ENCODE measurements at regions not wholly inside any gene's neighbourhood (a gene's known extent, or its start where the extent isn't known, plus 50 kb on each side); places are given as distances from the start of the nearest gene placed in this dataset.

DNA sequence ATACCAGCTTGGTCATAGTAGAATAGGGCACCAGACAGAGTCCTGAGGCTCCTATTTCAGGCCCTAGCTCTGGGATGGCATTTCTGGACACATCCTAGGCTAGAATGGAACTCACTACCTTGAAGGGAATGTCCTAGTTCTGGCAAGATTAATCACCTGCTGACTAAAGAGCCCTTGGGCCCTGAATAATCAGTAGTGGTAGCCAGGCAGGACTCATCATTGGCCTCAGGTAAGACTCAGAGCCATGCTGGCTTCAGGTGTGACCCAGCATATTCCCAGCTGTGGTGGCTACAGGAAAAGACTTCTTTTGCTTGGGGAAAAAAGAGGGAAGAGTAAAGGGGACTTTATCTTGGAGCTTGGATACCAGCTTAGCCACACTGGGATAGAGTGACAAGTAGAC is 131.0 kb upstream of the SRD5A2 start:
- Histone ChIP-seq H3K9me3 (ENCODE audit: low read depth, low read length, poor library complexity, severe bottlenecking) (no peaks in the 10 kb centered on the region), H3K4me1 (ENCODE audit: insufficient read depth, low read length, poor library complexity, severe bottlenecking) (no peaks in the 10 kb centered on the region), H3K27ac (ENCODE audit: low read depth, low read length, poor library complexity, severe bottlenecking) (no peak overlapping the region), H3K27me3 (replicated peaks; ENCODE audit: insufficient read depth, low read depth, low read length, poor library complexity) (no peaks in the 10 kb centered on the region), H3K4me3 (ENCODE audit: low read depth, low read length, poor library complexity, severe bottlenecking) (no peak overlapping the region), H3K36me3 (ENCODE audit: insufficient read depth, low read length, poor library complexity, severe bottlenecking) (no peaks in the 10 kb centered on the region)
- ChIA-PET POLR2A (ENCODE audit: low non-redundant PET) (no interaction called here), CTCF (no interaction called here)
- DNase-seq (ENCODE audit: low spot score) = no peak
- no TSS peak for BruUV-seq (replicated peaks)
- TF ChIP-seq, protein P1, sequence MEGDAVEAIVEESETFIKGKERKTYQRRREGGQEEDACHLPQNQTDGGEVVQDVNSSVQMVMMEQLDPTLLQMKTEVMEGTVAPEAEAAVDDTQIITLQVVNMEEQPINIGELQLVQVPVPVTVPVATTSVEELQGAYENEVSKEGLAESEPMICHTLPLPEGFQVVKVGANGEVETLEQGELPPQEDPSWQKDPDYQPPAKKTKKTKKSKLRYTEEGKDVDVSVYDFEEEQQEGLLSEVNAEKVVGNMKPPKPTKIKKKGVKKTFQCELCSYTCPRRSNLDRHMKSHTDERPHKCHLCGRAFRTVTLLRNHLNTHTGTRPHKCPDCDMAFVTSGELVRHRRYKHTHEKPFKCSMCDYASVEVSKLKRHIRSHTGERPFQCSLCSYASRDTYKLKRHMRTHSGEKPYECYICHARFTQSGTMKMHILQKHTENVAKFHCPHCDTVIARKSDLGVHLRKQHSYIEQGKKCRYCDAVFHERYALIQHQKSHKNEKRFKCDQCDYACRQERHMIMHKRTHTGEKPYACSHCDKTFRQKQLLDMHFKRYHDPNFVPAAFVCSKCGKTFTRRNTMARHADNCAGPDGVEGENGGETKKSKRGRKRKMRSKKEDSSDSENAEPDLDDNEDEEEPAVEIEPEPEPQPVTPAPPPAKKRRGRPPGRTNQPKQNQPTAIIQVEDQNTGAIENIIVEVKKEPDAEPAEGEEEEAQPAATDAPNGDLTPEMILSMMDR (conservative IDR thresholded peaks at IDR 0.05; ENCODE audit: low read depth, low read length) = no peak
- no peak for TF ChIP-seq EZH2 (IDR thresholded peaks at IDR 0.05; ENCODE audit: borderline replicate concordance, low read depth, low read length, poor library complexity, severe bottlenecking)
- intact Hi-C loops (cut with micrococcal nuclease; ENCODE audit: unreplicated experiment) = no loop called here

DNA sequence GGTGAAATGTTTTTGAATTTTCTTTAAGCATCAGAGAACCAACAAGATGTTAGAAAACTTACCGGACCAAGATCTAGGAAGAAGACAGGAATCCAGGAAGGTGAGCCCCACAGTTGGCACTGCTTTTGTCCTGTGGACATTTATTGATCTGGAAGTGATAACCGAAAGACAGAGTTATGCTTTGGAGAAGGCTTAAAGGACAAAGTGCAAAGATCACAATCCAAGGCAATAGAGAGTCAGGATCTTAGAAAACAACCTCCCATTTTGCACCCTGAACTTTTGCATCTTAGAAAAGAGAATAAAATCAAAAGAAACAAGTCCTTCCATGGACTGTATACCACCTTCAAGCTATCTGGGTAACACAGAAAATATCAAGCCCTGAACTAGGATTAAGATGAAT is 129.4 kb upstream of the SRD5A2 start:
- no peak overlapping the region for H3K4me3 ChIP-seq (ENCODE audit: low read depth, low read length, poor library complexity, severe bottlenecking)
- no peak for DNase-seq (ENCODE audit: low spot score)
- H3K9me3 ChIP-seq (ENCODE audit: low read depth, low read length, poor library complexity, severe bottlenecking) = no peaks in the 10 kb centered on the region
- no peak overlapping the region for H3K27ac ChIP-seq (ENCODE audit: low read depth, low read length, poor library complexity, severe bottlenecking)
- H3K36me3 ChIP-seq (ENCODE audit: insufficient read depth, low read length, poor library complexity, severe bottlenecking) = no peaks in the 10 kb centered on the region
- ChIA-PET CTCF (no interaction called here), POLR2A (ENCODE audit: low non-redundant PET) (no interaction called here)
- TF ChIP-seq, protein P1 (conservative IDR thresholded peaks at IDR 0.05; ENCODE audit: low read depth, low read length) = no peak
- no peak for TF ChIP-seq EZH2 (IDR thresholded peaks at IDR 0.05; ENCODE audit: borderline replicate concordance, low read depth, low read length, poor library complexity, severe bottlenecking)
- BruUV-seq (replicated peaks) = no TSS peak
- no peaks in the 10 kb centered on the region for H3K4me1 ChIP-seq (ENCODE audit: insufficient read depth, low read length, poor library complexity, severe bottlenecking)
- intact Hi-C loops (cut with micrococcal nuclease; ENCODE audit: unreplicated experiment) = no loop called here
- no peaks in the 10 kb centered on the region for H3K27me3 ChIP-seq (replicated peaks; ENCODE audit: insufficient read depth, low read depth, low read length, poor library complexity)

DNA sequence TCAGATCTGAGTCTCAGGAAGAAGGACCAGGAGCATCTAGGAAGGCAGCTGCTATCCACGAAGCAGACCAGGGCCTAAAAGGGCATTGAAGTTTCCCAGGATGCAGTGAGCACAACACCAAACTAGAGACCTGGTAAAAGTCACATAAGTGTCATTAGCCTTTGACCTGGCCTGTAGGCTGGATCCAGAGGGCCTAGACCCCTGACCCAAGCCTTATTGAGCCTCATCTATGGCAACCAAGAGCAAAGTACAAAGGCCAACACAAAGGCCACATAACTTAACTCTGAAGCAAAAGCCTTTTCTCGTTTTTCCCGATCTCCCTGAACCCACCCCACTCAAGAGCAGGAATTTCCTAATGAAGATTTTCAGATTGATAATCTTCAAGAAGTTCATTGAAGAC is 127.3 kb upstream of the SRD5A2 start:
- no TSS peak for BruUV-seq (replicated peaks)
- intact Hi-C loops (cut with micrococcal nuclease; ENCODE audit: unreplicated experiment) = no loop called here
- DNase-seq (ENCODE audit: low spot score) = no peak
- TF ChIP-seq, protein P1 (conservative IDR thresholded peaks at IDR 0.05; ENCODE audit: low read depth, low read length) = no peak
- TF ChIP-seq EZH2 (IDR thresholded peaks at IDR 0.05; ENCODE audit: borderline replicate concordance, low read depth, low read length, poor library complexity, severe bottlenecking) = no peak
- Histone ChIP-seq H3K27ac (ENCODE audit: low read depth, low read length, poor library complexity, severe bottlenecking) (no peak overlapping the region), H3K9me3 (ENCODE audit: low read depth, low read length, poor library complexity, severe bottlenecking) (no peaks in the 10 kb centered on the region), H3K36me3 (ENCODE audit: insufficient read depth, low read length, poor library complexity, severe bottlenecking) (no peaks in the 10 kb centered on the region), H3K27me3 (replicated peaks; ENCODE audit: insufficient read depth, low read depth, low read length, poor library complexity) (no peaks in the 10 kb centered on the region), H3K4me3 (ENCODE audit: low read depth, low read length, poor library complexity, severe bottlenecking) (no peak overlapping the region), H3K4me1 (ENCODE audit: insufficient read depth, low read length, poor library complexity, severe bottlenecking) (no peaks in the 10 kb centered on the region)
- POLR2A ChIA-PET (ENCODE audit: low non-redundant PET) = no interaction called here
- CTCF ChIA-PET = no interaction called here
